PC-3 (cell line): ENCODE measurements at regions not wholly inside any gene's neighbourhood (a gene's known extent, or its start where the extent isn't known, plus 50 kb on each side); places are given as distances from the start of the nearest gene placed in this dataset.

Experiments
- ATAC-seq: fragments of 200-7000 bp; cut with Tn5 transposase; 2 replicates; pipeline ENCODE4 v1.9.1; 2020; ENCODE audit warnings: mild to moderate bottlenecking, moderate library complexity
- BruUV-seq: library from RNA; stranded (reverse); fragments of 400-500 nt; replicated peaks from 2 replicates; lab custom pipeline; 2021; lab: Mats Ljungman, UMichigan
- CTCF ChIA-PET: fragments of 300-600 bp; sonication (Branson Sonifier 250); formaldehyde crosslinking; loops from one replicate; lab custom pipeline; 2022; ENCODE audit warnings: antibody characterized with exemption; lab: Charles Lee
- POLR2A ChIA-PET: fragments of 300-600 bp; sonication (Branson Sonifier 250); formaldehyde crosslinking; loops from one replicate; lab custom pipeline; 2022; ENCODE audit warnings: antibody characterized with exemption; ENCODE audit not compliant: unreplicated experiment; lab: Charles Lee
- DNase-seq: peaks from one replicate; pipeline ENCODE4 v3.0.0-alpha.2; 2015
- H2AFZ ChIP-seq: fragments of 300-600 bp; sonication (generic); 2 replicates; pipeline ENCODE4 v1.6.0; 2016; ENCODE audit warnings: antibody characterized with exemption, low read length
- H3F3A ChIP-seq: fragments of 300-600 bp; sonication (generic); one replicate; pipeline ENCODE4 v1.6.0; 2017; ENCODE audit warnings: antibody characterized with exemption, low read length, control low read depth, mild to moderate bottlenecking; ENCODE audit not compliant: unreplicated experiment
- H3K27ac ChIP-seq: fragments of 300-600 bp; sonication (generic); 2 replicates; pipeline ENCODE4 v1.5.1; 2016; ENCODE audit warnings: mild to moderate bottlenecking, low read length
- H3K27me3 ChIP-seq: fragments of 300-600 bp; sonication (generic); 2 replicates; pipeline ENCODE4 v1.6.1; 2016; ENCODE audit warnings: low read length, mixed read lengths
- H3K36me3 ChIP-seq: fragments of 300-600 bp; sonication (generic); 2 replicates; pipeline ENCODE4 v1.6.1; 2016; ENCODE audit warnings: low read depth, mixed run types, low read length, mixed read lengths
- H3K4me1 ChIP-seq: fragments of 300-600 bp; sonication (generic); 2 replicates; pipeline ENCODE4 v1.5.1; 2016; ENCODE audit warnings: low read length; ENCODE audit not compliant: insufficient read depth
- H3K4me2 ChIP-seq: fragments of 300-600 bp; sonication (generic); 2 replicates; pipeline ENCODE4 v1.6.0; 2016; ENCODE audit warnings: low read length
- H3K4me3 ChIP-seq: fragments of 300-600 bp; sonication (generic); 2 replicates; pipeline ENCODE4 v1.5.1; 2016; ENCODE audit warnings: mild to moderate bottlenecking, low read length, mixed read lengths
- H3K79me2 ChIP-seq: fragments of 300-600 bp; sonication (generic); 2 replicates; pipeline ENCODE4 v1.6.1; 2017; ENCODE audit warnings: low read length, mixed read lengths
- H3K9ac ChIP-seq: fragments of 300-600 bp; sonication (generic); 2 replicates; pipeline ENCODE4 v1.6.0; 2016; ENCODE audit warnings: mild to moderate bottlenecking, low read length
- H3K9me2 ChIP-seq: fragments of 300-600 bp; sonication (generic); replicated peaks from 2 replicates; pipeline ENCODE4 v1.6.1; 2016; ENCODE audit warnings: mixed run types, low read length, mixed read lengths
- H3K9me3 ChIP-seq: fragments of 300-600 bp; sonication (generic); 2 replicates; pipeline ENCODE4 v1.6.1; 2016; ENCODE audit warnings: low read length, mixed read lengths
- H4K20me1 ChIP-seq: fragments of 300-600 bp; sonication (generic); 2 replicates; pipeline ENCODE4 v1.6.1; 2016; ENCODE audit warnings: low read length, mixed read lengths
- CTCF ChIP-seq: fragments of 300-600 bp; sonication (generic); conservative IDR thresholded peaks from 2 replicates; pipeline ENCODE4 v1.5.1; 2017; ENCODE audit warnings: antibody characterized with exemption, low read depth, mild to moderate bottlenecking, low read length
- EZH2 ChIP-seq: fragments of 300-600 bp; sonication (generic); IDR thresholded peaks from one replicate; pipeline ENCODE4 v1.6.1; 2017; ENCODE audit warnings: antibody characterized with exemption, mild to moderate bottlenecking, low read length; ENCODE audit not compliant: unreplicated experiment
- EZH2phosphoT487 ChIP-seq: fragments of 300-600 bp; sonication (generic); IDR thresholded peaks from 2 replicates; pipeline ENCODE4 v1.6.1; 2018; ENCODE audit warnings: mild to moderate bottlenecking, antibody characterized with exemption, low read length, borderline replicate concordance
- intact Hi-C: fragments of 100-400 bp; cut with micrococcal nuclease; formaldehyde crosslinking; loops from 2 replicates; pipeline ENCODE4 v1.9.0; 2023

GRCh38 chr11:134913999-134914590 is 502.1 kb upstream of the B3GAT1 start:
- intact Hi-C loops: no loop called here
- H3K9me3 ChIP-seq: peaks cover 10% of the 10 kb centered on the region; the same call in 1 of the 2 replicates
- ChIA-PET CTCF (no interaction called here), POLR2A (no interaction called here)
- H3K9ac ChIP-seq: no peak overlapping the region
- H3K79me2 ChIP-seq: no peaks in the 10 kb centered on the region
- no peaks in the 10 kb centered on the region for H3F3A ChIP-seq
- no peak for ATAC-seq
- no TSS peak for BruUV-seq
- H3K4me2 ChIP-seq: no peak overlapping the region
- H3K27ac ChIP-seq: no peak overlapping the region
- no peaks in the 10 kb centered on the region for H3K9me2 ChIP-seq
- TF ChIP-seq EZH2: no peak
- no peak for TF ChIP-seq EZH2phosphoT487
- TF ChIP-seq CTCF: no peak
- no peak overlapping the region for H2AFZ ChIP-seq
- DNase-seq: no peak
- H3K27me3 ChIP-seq: peaks cover 29% of the 10 kb centered on the region
- no peaks in the 10 kb centered on the region for H3K4me1 ChIP-seq
- H3K36me3 ChIP-seq: no peaks in the 10 kb centered on the region
- no peak overlapping the region for H3K4me3 ChIP-seq
- no peaks in the 10 kb centered on the region for H4K20me1 ChIP-seq

GRCh38 chr11:134913391-134913790 is 501.3 kb upstream of the B3GAT1 start:
- DNase-seq: no peak
- 0 out of 2 replicates have a peak, but pooled peaks cover 10% of the 10 kb centered on the region for H3K9me3 ChIP-seq
- no peaks in the 10 kb centered on the region for H3F3A ChIP-seq
- H3K79me2 ChIP-seq: no peaks in the 10 kb centered on the region
- no peak overlapping the region for H2AFZ ChIP-seq
- TF ChIP-seq EZH2: no peak
- no peak for TF ChIP-seq CTCF
- TF ChIP-seq EZH2phosphoT487: no peak
- intact Hi-C loops: no loop called here
- no peak overlapping the region for H3K27ac ChIP-seq
- H4K20me1 ChIP-seq: no peaks in the 10 kb centered on the region
- ATAC-seq: no peak
- no peak overlapping the region for H3K4me2 ChIP-seq
- H3K4me1 ChIP-seq: no peaks in the 10 kb centered on the region
- H3K9ac ChIP-seq: no peak overlapping the region
- no peak overlapping the region for H3K4me3 ChIP-seq
- H3K9me2 ChIP-seq: no peaks in the 10 kb centered on the region
- no peaks in the 10 kb centered on the region for H3K36me3 ChIP-seq
- H3K27me3 ChIP-seq: peaks cover 33% of the 10 kb centered on the region
- ChIA-PET POLR2A (no interaction called here), CTCF (no interaction called here)
- no TSS peak for BruUV-seq

GRCh38 chr11:134911514-134912180 is 499.6 kb upstream of the B3GAT1 start:
- CTCF ChIA-PET: no interaction called here
- Histone ChIP-seq H2AFZ (no peak overlapping the region), H3K9ac (no peak overlapping the region), H3K79me2 (no peaks in the 10 kb centered on the region), H3K9me3 (0 out of 2 replicates have a peak, but pooled peaks cover 10% of the 10 kb centered on the region), H3K27ac (no peak overlapping the region), H3K36me3 (no peaks in the 10 kb centered on the region), H4K20me1 (no peaks in the 10 kb centered on the region), H3K9me2 (no peaks in the 10 kb centered on the region), H3K27me3 (peaks cover 42% of the 10 kb centered on the region), H3K4me3 (no peak overlapping the region), H3K4me1 (no peaks in the 10 kb centered on the region), H3K4me2 (no peak overlapping the region), H3F3A (no peaks in the 10 kb centered on the region)
- POLR2A ChIA-PET: no interaction called here
- intact Hi-C loops: no loop called here
- TF ChIP-seq EZH2: no peak
- no peak for TF ChIP-seq CTCF
- TF ChIP-seq EZH2phosphoT487: no peak
- ATAC-seq (no peak), DNase-seq (no peak)
- no TSS peak for BruUV-seq
